BJ (cell line): ENCODE measurements at regions not wholly inside any gene's neighbourhood (a gene's known extent, or its start where the extent isn't known, plus 50 kb on each side); places are given as distances from the start of the nearest gene placed in this dataset.

Source experiments
- CTCF ChIA-PET: fragments of 350-600 bp; formaldehyde crosslinking; extraction: SDS; loops from one replicate; lab custom pipeline; 2021; ENCODE audit warnings: antibody characterized with exemption, inconsistent platforms; lab: Yijun Ruan, JAX
- POLR2A ChIA-PET: fragments of 300-600 bp; sonication (Branson Sonifier 250); formaldehyde crosslinking; extraction: SDS; loops from one replicate; lab custom pipeline; 2021; ENCODE audit warnings: antibody characterized with exemption; lab: Charles Lee
- DNase-seq: peaks from one replicate; pipeline ENCODE4 v3.0.0-alpha.2; 2011; ENCODE audit warnings: low read depth
- H3K27me3 ChIP-seq: 2 replicates; pipeline ENCODE4 v1.6.0; 2011; ENCODE audit warnings: low read length; ENCODE audit not compliant: control insufficient read depth, insufficient read depth
- H3K36me3 ChIP-seq: 2 replicates; pipeline ENCODE4 v1.5.1; 2011; ENCODE audit warnings: low read length; ENCODE audit not compliant: control insufficient read depth, insufficient read depth
- H3K4me3 ChIP-seq: 2 replicates; pipeline ENCODE4 v1.5.1; 2011; ENCODE audit warnings: low read depth, mild to moderate bottlenecking, control low read depth, low read length
- TF ChIP-seq, protein P1 (sequence below): IDR thresholded peaks from 2 replicates; pipeline ENCODE4 v1.5.1; 2011; ENCODE audit warnings: low read depth, mild to moderate bottlenecking, control low read depth, inconsistent platforms, low read length, moderate library complexity; ENCODE audit not compliant: insufficient read depth

DNA sequence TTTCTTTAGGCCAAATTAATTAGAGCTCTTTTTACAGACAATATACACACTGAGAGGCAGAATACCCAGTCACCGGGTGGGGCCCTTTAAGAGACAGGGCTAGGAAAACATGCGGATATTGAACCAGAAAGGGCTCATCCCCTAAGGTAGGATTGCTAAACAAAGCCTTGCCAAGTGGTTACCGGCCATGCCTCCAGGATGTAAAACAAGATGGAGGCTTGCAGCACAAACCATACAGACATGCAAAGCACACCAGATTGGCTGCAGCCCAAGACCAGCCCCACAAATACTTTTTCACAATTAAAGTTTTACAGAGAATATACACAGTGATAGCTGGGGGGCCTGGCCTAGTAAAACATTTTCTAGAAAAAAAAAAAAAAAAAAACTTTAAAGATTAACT lies 210.0 kb downstream of the KLHL4 start:
- no peaks in the 10 kb centered on the region for H3K27me3 ChIP-seq
- H3K36me3 ChIP-seq: no peaks in the 10 kb centered on the region
- POLR2A ChIA-PET: no interaction called here
- DNase-seq: no peak
- TF ChIP-seq, protein P1, sequence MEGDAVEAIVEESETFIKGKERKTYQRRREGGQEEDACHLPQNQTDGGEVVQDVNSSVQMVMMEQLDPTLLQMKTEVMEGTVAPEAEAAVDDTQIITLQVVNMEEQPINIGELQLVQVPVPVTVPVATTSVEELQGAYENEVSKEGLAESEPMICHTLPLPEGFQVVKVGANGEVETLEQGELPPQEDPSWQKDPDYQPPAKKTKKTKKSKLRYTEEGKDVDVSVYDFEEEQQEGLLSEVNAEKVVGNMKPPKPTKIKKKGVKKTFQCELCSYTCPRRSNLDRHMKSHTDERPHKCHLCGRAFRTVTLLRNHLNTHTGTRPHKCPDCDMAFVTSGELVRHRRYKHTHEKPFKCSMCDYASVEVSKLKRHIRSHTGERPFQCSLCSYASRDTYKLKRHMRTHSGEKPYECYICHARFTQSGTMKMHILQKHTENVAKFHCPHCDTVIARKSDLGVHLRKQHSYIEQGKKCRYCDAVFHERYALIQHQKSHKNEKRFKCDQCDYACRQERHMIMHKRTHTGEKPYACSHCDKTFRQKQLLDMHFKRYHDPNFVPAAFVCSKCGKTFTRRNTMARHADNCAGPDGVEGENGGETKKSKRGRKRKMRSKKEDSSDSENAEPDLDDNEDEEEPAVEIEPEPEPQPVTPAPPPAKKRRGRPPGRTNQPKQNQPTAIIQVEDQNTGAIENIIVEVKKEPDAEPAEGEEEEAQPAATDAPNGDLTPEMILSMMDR: no peak
- no peak overlapping the region for H3K4me3 ChIP-seq
- CTCF ChIA-PET: no interaction called here

DNA sequence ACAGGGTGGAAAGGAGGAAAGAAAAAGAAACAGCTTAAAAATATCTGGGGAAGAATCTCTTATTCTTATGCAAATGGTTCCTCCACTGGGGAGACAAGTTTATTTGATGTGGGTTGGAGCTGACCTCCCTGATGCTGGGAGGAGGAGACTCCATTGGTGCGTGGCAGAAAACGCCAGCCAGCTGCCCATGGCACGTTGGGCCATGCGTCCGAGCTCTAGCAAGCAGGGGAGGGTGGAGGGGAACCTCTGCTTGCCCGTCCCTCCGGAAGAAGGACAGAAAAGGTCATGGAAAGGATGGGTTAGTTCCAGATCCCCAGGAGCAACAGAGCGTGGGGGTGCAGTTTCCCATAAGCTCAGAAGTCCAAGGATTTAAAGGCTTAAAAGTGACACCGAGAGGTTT lies 210.4 kb downstream of the KLHL4 start:
- ChIA-PET POLR2A (no interaction called here), CTCF (no interaction called here)
- TF ChIP-seq, protein P1: no peak
- DNase-seq: no peak
- Histone ChIP-seq H3K36me3 (no peaks in the 10 kb centered on the region), H3K27me3 (no peaks in the 10 kb centered on the region), H3K4me3 (no peak overlapping the region)

DNA sequence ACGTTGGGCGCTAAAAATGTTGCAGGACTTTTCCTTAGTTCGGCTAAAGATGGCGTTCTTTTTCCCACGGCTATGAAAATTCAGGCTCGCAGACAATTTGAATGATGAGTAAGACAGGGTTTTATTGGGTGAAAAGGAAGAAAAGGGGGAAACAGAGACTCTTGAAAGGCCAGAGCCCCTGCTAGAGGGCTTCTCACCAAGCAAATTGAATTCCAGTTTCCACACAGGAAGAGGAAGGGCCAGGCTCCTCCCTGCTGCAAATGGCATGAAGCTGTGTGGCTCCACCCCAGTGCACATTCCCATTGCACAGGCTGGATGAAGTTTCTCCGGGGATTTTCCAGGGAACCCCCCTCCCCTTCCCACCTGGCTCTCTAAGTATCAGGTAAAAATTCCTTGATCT lies 210.9 kb downstream of the KLHL4 start:
- Histone ChIP-seq H3K36me3 (no peaks in the 10 kb centered on the region), H3K4me3 (no peak overlapping the region), H3K27me3 (no peaks in the 10 kb centered on the region)
- TF ChIP-seq, protein P1: no peak
- ChIA-PET POLR2A (no interaction called here), CTCF (no interaction called here)
- DNase-seq: no peak

DNA sequence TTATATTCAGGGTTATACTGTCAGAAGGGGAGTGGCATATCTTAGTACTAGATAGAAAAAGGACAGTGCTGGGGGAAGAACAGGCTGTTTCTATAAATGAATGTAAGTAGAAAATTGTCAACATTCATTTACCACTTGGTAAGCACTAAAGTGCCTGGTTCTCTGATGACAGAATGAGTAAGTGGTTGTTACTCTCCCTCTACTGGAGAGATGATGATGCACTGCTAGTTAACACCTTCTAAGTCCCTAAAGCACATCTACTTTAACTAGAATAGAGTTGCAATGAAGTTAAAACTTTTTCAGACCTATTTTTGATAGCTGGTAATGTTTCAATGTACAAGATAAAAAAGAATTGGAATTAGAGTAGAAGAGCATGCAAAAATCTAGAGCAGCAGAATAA lies 214.5 kb downstream of the KLHL4 start:
- POLR2A ChIA-PET: no interaction called here
- TF ChIP-seq, protein P1: no peak
- Histone ChIP-seq H3K27me3 (no peaks in the 10 kb centered on the region), H3K4me3 (no peak overlapping the region), H3K36me3 (no peaks in the 10 kb centered on the region)
- CTCF ChIA-PET: no interaction called here
- DNase-seq: no peak

DNA sequence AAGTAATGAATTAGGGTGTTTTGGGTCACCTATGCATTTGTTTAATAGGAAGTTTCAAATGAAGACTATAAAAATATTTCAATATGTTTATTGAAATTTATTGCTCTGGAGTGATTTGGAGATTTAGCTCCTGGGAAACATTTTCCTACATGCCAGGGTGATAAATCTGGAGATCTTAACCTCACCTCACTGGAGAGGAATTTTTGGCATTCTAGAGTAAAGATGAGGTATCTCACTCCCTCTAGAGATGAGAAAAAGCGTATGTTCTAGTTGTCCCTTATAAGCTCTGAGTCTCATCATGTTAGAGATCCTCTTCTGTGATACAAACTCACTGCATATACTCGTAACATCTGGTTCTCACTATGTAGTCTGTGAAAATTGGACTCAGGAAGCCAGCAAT lies 219.0 kb downstream of the KLHL4 start:
- CTCF ChIA-PET: no interaction called here
- TF ChIP-seq, protein P1: no peak

More for the DNA sequence above, 219.0 kb downstream of the KLHL4 start:
- Histone ChIP-seq H3K4me3 (no peak overlapping the region), H3K27me3 (no peaks in the 10 kb centered on the region), H3K36me3 (no peaks in the 10 kb centered on the region)
- no peak for DNase-seq
- POLR2A ChIA-PET: no interaction called here
